Left lobe of liver (tissue), 2 donors: ENCODE measurements at regions not wholly inside any gene's neighbourhood (a gene's known extent, or its start where the extent isn't known, plus 50 kb on each side); places are given as distances from the start of the nearest gene placed in this dataset.

Experiments used
- ATAC-seq: fragments of 200-7000 bp; cut with Tn5 transposase; one replicate; pipeline ENCODE4 v1.9.1; 2020; ENCODE audit warnings: mild to moderate bottlenecking, moderate library complexity
- DNase-seq: peaks from one replicate; pipeline ENCODE4 v3.0.0-alpha.2; 2020; ENCODE audit warnings: low spot score
- donor health status: DM: no; HTN: no; CAD: no; lungs with moderate emphysema.
- donor health status: DM: no; HTN: yes; CAD: no.

DNA sequence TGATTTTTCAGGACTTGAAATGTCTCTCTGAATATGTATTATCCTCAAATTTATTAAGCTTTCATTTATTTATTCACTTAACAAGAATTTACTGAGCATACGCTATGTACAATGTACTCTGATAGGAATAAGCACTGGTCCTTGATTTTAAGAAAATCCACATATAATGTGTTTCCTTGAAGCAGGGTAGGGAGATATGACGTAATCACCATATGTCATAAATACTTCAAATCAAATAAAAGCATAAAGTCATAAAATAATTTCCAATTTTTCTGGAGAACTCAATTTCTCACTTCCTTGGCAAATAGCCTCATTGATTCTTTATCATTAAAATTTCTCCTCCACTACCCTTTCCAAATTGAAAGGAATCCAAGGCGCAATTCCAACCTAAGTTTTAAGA is 177.8 kb upstream of the GAP43 start:
- DNase-seq (no peak), ATAC-seq (no peak)

DNA sequence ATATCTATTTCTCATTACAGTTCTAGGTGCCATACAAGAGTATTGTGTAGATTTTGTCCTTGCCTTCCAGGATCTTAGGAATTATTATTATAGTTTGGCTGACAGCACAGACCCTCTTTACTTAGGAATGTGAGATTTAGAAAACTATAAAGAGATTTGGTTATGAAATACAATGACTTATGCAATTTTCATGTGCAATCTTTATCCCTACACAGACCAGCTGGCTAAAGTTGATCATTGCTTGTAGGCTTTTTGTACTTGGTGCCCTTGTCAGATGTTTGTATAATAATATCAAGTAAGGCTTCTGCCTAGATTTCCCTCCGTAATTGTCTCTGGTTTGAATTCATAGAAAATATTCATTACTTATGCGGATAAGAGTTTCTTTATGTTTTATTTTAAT is 174.5 kb upstream of the GAP43 start:
- no peak for ATAC-seq
- DNase-seq, result no peak

DNA sequence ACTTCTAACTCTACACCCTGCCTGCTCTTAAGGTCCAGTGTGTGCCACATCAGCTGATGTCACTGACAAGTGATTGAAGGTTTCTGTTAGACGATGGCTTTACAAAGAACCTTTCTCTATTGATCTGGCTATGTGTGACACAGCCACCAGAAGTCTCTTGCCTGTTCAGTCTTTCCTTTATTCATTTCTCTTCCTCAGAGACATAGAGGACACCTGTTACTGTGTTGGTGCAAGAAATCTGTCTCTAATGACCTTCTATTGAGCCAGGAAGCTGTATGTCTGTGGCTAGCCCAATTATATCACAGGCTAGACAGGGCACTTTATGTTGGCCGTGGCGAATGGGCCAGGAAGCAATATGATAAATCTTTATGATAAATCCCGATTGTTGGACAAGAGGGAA is 173.3 kb upstream of the GAP43 start:
- ATAC-seq, result no peak
- no peak for DNase-seq

- DNase-seq (no peak), ATAC-seq (no peak)
Observed at GRCh38 chr3:115464036-115464435, 159.3 kb upstream of the GAP43 start.

GRCh38 chr3:115469649-115470048 is 153.7 kb upstream of the GAP43 start:
- ATAC-seq (no peak), DNase-seq (no peak)

DNA sequence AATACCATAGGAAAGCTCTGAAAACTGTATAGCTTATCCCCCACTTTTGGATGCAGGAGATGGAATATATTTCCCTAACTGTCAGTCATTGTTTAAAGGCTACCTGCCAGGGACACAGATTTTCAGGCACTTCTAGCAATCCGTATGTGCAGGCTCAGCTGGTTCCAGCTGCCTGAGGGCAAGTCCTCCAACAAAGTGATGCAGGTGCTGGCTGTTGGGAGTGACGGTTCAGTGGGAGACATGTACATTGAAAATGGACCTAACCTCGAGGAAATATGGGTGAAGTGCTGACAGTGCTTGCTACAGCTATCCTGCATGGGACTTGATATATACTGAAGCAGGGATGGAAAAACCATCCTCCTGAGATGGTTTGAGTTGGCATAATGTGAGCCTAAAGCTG is 153.1 kb upstream of the GAP43 start:
- ATAC-seq (no peak), DNase-seq (no peak)

DNA sequence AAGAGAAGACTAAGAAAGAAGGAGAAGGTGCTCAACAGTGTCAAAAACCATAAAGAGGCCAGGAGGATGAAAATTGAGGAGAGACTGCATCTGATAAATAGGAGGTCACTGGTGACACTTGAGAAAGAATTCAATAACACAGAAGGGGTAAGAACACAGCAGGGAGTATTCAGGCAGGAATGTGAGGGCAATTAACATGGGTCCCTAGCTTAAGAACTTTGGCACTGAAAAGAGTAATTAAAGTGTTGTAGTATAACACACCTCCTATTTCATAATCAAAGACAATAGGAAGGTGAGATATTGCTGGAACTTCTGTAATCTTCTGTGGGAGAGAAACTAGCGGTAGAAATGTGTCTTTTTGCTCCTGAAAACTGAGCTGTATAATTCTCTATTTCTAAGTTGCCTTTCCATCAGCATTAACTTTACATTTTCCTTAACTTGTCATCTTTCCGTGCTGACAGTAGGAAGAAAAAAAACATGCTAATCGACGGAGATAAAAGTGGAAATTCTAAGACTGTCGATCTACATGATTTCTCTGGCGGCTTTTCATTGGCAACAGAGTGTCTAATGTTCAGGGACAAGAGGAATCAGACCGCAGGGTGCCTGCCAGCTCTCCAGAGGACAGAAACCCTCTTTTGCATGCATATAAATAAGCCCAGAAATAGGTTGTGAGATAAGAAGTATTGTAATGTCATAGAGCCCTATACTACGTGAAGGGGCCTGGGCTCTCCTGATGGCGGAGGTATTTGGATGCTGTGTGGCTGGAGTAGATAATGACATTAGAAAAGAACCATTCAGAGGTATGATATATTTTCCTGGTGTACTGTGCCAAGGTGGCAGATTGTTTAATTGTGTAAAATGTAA is 147.9 kb upstream of the GAP43 start:
- no peak for ATAC-seq
- no peak for DNase-seq

DNA sequence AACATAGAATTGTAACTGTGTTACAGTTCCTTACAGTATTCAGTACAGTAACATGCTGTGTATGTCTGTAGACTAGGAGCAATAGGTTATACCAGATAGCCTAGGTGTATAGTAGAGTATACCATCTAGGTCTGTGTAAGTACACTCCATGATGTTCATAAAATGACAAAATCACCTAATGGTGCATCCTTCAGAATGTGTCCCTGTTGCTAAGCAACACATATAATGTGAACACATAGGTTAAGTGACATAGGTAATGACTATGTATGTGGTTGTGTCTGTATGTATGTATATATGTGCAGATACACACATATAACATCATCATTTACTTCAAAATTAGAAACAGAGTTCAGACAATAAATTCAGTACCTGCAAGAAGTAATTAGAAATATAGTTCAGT is 146.8 kb upstream of the GAP43 start:
- no peak for ATAC-seq
- no peak for DNase-seq

GRCh38 chr3:115478359-115478758 is 145.0 kb upstream of the GAP43 start:
- no peak for DNase-seq

GRCh38 chr3:115486880-115487279 is 136.4 kb upstream of the GAP43 start:
- ATAC-seq, result no peak

More at GRCh38 chr3:115478359-115478758, 145.0 kb upstream of the GAP43 start:
- ATAC-seq, result no peak

DNA sequence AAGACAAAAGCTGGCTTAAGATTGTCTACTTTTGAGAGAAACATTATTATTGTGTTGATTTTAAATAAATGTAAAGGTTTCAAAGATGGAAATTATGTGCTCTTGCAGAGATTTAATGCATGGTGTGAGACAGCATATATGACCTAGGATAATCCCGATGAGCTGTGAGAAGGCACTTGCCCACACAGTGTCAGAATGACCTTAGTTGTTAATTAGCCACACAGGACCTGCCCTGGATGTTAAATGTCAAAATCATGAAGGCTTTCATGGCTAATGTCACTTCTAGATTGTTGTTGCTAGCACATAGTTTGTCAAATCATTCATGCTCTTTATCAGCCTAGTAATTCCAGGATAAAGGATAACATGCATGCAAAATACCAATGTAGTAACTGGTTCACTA is 135.3 kb upstream of the GAP43 start:
- no peak for ATAC-seq

More at GRCh38 chr3:115486880-115487279, 136.4 kb upstream of the GAP43 start:
- DNase-seq, result no peak

GRCh38 chr3:115488409-115488808 is 134.9 kb upstream of the GAP43 start:
- no peak for ATAC-seq
- no peak for DNase-seq

More for the DNA sequence above, 135.3 kb upstream of the GAP43 start:
- DNase-seq, result no peak

DNA sequence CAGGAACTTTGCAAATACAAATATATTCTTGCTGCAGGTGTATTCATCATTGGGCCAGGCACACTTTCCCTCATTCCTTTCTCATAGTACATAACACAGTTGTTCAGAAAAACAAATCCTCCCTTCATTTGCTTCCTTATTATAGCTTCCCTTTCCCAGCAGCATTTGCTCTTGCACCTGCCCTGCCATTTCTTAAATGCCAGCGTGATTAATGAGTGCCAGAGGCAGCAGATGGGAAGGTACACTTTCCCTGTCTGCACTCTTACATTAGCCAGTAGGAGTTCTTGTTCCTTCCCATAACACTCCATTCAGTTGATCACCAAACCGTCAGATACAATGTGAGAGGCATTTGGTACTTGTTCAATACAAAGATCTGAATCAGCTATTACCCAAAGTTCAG is 128.5 kb upstream of the GAP43 start:
- no peak for ATAC-seq
- no peak for DNase-seq

GRCh38 chr3:115498421-115498820 is 124.9 kb upstream of the GAP43 start:
- ATAC-seq (no peak), DNase-seq (no peak)

GRCh38 chr3:115498898-115499297 is 124.4 kb upstream of the GAP43 start:
- ATAC-seq, result peak; percentile 31
- DNase-seq, result no peak

- ATAC-seq (no peak), DNase-seq (no peak)
Observed at GRCh38 chr3:115499666-115500065, 123.6 kb upstream of the GAP43 start.

- ATAC-seq (no peak), DNase-seq (no peak)
Observed at GRCh38 chr3:115500795-115501194, 122.5 kb upstream of the GAP43 start.

DNA sequence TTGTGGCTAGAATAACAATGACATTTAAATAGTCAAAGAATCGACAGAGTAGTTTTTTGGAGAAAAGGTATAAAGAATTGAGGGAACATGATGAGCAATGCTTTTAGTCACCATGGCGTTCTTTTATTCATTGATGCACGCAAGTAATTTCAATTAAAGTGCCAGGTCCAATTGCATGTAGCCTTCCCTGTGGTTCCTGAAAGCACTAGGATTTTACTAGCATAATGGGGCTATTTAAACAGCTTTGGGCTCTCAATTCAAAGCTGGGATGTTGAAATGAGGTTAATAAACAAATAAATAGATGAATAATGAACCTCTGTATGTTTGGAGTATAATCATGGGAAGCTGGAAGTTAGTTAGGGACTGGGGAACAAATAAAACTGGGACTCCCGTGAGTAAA is 121.2 kb upstream of the GAP43 start:
- no peak for DNase-seq

DNA sequence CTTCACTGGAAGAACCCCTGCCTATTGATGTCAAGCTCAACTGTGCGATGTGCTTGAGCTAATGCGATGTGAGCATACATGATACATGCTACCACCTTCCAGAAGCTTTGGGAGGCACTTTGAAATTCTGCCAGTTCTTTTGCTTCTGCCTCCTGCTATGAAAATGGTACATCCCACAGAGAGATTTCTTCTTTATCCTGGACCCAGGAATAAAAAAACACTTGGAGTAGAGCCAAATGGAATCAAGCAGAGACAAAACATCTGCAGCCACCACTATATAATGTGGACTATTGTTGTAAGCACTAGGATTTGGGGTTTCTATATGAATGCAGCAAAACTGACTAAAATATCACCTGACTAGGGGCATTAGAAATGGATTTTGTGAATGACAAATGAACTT is 119.9 kb upstream of the GAP43 start:
- DNase-seq (no peak), ATAC-seq (no peak)

More for the DNA sequence above, 121.2 kb upstream of the GAP43 start:
- ATAC-seq, result no peak

DNA sequence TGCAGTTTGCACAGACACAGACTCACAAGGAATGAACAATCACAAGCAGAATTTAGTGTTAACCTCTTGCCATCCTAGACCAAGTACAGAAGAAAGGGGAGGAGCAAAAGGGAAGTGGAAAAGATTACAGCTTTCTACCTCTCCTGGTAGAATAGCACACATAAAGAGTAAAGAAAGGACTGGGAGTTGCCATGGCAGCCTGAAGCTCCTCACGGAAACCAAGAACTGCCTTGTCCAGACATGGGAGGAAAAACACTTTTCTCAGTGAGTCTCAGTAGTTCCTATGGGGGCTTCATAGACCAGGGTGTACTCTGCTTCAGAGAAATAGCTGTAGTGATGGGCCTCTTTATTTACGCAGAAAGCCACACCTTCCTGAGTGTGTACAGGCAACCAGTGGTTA is 114.7 kb upstream of the GAP43 start:
- DNase-seq, result no peak
- ATAC-seq, result no peak

DNA sequence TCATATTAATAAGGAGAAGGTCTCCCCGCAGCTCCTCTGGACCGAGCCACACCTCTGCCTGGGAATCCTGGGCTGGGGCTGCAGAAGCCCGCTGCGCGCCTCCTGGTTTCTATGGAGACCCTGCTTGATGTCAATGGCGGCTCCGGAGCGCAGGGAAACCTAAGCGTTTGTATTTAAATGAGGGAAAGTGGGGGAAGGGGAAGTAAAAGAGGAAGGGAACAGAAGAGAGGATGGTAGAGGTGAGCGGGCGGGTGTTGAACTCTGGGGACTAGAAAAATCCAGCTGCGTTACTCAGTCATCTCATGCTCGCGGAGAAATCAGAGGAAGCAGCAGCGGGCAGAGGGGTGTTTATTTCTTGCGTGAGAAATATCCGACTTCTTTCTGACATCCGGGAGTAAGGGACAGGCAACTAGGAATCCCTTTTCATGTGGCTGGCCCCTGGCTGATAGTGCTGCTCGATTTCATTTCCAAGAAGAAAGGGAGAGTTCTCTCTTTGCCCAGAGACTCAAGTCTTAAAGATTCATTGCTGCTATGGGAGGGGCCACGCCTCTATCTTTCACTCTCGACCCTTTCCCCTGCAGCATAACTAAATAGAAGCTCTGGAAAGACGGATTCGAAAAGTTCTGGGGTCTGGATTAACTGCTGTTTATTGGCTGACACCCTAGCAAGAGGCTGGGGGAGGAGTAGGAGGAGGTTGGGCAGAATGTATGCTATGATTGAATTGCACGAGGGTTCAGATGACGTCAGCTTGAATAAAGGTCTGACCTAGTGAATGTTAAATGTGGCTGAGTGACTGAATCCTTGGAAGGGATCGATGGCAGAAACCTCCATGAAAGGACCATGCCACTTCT is 110.5 kb upstream of the GAP43 start:
- ATAC-seq (peak; percentile 50), DNase-seq (no peak)

DNA sequence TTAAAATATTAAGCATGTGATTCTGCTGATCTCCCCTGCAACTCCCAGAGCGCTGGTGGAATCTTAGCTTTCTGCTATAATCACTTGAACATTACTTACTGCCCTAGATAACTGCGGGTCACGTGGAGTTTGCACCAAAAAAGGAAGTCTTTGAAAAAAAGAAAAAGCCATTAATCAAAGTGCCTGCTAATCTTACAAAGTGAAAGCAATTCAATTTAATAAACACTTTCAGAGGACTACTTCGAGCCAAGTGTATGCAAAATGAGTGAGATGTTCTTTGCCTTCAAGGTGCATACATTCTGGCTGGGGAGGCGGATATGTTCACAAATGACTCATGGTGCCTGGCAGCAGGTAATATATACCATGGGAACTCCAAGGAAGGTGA is 109.9 kb upstream of the GAP43 start:
- DNase-seq, result no peak
- peak; percentile 33 for ATAC-seq
